IPS DF 4.7 (cell line): ENCODE measurements at regions not wholly inside any gene's neighbourhood (a gene's known extent, or its start where the extent isn't known, plus 50 kb on each side); places are given as distances from the start of the nearest gene placed in this dataset.
A peak's percentile ranks its signal among the peaks of the same experiment; 100 is the strongest.
"Not testable (repeated sequence)": the region's sequence is repeated elsewhere in the genome, so short reads cannot be mapped to it uniquely, and the experiment has no call there.

ENCODE experiments used
- DNase-seq: peaks from one replicate; pipeline ENCODE4 v3.0.0-alpha.2; 2013; ENCODE audit warnings: low spot score; ENCODE audit errors: extremely low read depth

DNA sequence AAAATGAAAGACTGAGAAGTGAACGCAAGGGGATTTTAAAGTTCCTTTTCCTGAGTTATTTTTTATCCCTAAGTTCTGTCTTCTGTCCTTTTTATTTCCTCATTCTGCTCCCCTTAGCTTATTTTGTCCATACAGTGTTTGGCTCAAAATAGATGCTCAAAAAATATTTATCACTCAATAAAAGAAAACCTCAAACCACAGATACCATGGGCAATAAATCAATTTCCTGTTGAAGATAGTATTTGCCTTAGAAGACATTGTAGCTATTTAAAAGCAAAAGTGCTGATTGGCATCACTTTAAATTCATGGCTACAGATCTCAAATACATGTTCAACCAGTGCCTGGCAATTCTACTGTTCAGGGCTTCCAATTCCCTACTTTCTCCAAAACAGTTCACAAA is 316.5 kb upstream of the ADAMTS9 start:
- DNase-seq: no peak

DNA sequence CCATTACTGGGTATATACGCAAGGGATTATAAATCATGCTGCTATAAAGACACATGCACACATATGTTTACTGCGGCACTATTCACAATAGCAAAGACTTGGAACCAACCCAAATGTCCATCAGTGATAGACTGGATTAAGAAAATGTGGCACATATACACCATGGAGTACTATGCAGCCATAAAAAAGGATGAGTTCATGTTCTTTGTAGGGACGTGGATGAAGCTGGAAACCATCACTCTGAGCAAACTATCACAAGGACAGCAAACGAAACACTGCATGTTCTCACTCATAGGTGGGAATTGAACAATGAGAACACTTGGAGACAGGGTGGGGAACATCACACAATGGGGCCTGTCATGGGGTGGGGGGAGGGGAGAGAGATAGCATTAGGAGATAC is 313.3 kb upstream of the ADAMTS9 start:
- DNase-seq: not testable (repeated sequence)

DNA sequence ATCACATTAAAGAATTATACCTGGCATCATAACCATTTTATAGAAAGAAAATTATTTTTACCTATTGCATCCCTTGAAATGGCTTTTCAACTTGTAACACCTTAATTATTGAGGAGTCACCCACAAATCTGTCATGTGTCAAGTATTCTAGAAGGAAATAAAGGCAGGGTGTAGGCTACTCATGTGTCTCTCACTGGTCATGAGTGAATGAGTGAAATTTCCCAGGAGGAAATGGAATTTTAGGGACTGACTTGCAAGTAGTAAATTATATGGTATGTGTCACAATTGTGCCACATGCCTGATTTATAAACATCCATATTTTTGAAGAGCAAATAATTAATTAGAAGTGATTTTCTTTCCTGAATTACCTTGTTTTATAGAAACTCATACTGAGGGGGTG is 310.5 kb upstream of the ADAMTS9 start:
- DNase-seq: no peak

DNA sequence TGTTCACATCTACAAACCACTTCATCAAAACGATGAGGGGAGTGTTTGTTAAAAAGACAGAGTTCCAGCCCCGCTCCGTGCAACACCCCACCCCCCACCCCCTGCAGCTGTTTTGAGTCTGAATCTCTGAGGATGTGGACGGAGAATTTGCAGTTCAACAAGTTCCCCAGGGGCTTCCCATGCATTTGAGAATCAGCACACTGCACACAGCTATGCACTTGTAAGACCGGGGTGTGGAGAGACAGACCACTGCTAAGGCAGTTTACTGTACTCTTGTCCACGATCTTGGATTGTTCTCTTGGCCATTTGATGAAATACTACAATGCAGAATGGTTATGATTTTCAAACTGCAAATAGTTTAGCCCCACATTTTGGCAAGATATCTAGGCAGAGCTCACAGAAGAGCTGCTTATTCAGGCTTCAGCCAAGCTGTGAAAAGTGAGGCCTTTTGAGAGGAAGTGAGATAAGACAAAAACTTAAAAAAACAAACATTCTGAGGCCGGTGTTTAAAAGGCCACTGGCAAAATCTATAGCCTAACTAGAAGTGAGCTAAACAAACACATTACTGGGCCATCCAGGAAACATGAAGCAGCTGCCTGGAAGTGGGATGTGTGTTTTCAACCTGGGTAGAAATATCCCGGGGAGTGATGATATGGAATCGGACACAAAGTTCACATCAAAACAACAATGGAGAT is 308.2 kb upstream of the ADAMTS9 start:
- no peak for DNase-seq

DNA sequence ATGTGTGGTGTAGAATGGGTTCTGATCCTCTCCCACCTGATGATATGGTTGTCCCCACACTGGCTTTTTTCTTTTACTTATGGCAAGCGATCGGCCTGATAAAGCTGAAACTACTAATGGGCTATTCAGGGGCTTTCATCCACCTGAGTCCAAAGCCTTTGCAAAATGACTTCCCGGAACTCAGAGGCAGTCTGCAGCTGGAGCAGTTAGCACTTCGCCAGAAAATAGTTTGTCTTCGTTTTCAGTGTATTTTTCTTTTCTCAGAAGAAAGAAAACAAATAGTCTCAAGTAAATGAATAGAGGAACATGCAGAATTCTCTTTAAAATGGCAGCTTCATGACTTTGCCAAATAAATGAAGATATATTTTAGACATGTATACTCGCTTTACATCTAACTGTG is 306.0 kb upstream of the ADAMTS9 start:
- DNase-seq: no peak

DNA sequence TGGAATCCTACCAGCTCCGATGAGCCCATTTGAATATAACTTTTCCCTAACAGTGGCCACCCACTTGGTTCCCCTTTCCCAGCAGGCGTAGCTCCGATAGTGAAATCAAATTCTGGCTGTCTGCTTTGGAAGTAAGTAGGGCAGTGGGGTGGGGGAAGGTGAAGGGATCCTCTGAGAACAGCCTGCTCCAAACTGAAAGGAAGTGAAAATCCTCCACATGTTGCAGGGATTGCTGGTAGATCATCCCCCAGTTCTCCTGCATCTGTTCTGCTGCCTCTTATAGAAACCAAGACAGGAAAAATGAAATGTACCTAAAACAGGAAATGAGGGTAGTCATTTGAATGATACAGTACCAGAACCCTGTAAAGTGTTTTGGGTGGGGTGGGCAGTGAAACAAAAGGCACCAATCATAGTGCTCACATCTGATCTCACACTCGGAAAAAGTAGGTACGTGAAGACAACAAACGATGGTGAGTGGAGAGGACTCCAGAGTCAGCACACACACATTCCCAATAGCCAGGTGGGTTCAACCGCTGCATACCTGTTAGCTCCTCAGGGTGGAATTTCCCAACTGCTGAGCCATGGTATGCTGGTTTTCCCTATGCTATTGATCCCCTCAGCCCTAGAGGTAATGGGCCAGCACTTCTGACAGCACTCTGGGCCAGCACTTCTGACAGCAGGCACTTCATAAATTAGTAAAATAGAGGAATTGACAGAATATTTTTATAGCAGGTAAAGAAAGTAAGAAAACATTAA is 304.9 kb upstream of the ADAMTS9 start:
- DNase-seq: peak; percentile 19

DNA sequence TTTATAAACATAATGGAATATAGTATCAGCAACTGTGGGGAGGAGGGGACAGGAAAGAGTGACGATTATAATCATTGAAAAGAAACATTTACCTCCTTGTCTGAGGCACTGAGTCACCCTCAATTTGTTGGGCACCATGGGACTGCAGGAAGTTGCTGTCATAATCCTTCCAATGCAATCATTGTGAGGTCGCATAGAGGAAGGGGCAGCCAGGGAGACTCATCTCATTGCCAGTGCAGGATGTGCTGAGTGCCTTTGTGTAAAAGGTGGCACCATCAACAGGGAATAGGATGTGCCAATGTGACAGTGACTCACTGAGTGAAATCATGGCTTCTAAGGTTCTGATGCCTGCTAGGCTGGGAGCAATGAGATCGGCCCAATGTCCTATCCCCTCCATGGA is 300.4 kb upstream of the ADAMTS9 start:
- DNase-seq: no peak

DNA sequence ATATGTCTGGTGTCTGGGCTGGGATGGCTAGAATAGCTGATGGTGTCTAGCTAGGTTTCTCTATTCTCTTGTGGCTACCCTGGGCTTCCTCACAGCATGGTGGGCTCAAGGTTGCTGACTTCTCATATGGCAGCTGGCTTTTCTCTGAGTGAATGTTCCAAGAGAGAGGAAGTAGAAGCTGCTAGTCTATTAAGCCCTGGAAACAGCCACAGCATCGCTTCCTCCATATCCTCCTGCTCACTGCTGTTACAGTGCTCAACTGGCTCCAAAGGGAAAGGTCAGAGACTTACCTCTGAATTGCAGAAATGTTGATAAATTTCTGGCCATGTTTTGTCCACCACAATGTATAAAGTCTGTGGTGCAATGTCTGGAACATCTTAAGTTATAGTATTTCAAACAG is 299.9 kb upstream of the ADAMTS9 start:
- no peak for DNase-seq

DNA sequence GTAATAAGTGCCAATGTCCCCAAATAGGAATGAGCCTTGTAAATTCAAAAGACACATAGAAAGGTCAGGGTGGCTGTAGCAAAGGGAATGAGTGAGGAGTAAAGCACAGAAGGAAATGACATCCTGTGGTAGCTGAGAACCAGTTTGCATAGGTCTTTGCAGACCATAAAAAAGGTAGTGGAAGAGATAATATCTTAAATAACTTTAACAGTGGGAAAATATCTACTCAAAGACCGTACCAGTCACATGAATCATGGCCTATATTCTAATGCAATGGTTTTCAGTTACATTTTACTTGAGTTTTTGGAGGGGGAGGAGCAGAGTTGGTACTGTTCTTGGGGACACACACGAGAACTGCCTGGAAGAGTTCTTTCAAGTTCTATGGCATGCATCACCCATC is 297.3 kb upstream of the ADAMTS9 start:
- no peak for DNase-seq

DNA sequence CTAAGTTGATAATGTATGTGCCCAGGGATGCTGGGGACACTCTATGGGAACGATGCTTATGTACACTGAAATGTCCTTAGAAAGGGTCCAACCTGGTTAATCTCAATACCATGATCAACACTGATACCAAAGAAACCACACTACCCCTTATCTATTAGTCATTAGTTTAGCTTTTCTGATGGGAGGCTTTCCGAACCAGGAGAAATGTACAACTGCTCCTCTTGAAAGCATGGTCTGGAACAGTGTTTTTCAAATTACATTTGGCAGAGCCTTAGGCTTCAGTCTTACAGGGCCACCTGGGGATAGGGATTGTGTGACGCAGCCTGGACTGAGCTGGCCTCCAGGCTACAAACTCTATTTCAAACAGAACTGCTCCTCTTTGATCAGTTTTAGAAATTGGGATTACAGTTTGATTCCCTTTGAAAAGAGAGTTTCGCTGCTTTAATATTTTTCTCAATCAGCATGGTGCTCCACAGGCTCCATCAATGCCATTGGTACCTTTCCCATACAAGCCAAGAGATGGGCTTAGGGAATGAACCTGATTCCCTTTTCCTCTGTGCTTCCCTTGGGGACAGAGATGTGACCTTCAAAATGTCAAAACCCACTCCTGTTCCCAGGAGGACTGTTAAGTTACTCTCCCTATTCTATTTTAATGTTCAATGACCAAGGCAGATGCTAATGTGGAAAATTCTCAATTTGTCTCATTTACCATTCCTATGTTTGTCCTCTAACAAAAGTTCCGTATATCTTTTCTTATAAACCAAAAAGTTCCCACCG is 296.0 kb upstream of the ADAMTS9 start:
- no peak for DNase-seq

DNA sequence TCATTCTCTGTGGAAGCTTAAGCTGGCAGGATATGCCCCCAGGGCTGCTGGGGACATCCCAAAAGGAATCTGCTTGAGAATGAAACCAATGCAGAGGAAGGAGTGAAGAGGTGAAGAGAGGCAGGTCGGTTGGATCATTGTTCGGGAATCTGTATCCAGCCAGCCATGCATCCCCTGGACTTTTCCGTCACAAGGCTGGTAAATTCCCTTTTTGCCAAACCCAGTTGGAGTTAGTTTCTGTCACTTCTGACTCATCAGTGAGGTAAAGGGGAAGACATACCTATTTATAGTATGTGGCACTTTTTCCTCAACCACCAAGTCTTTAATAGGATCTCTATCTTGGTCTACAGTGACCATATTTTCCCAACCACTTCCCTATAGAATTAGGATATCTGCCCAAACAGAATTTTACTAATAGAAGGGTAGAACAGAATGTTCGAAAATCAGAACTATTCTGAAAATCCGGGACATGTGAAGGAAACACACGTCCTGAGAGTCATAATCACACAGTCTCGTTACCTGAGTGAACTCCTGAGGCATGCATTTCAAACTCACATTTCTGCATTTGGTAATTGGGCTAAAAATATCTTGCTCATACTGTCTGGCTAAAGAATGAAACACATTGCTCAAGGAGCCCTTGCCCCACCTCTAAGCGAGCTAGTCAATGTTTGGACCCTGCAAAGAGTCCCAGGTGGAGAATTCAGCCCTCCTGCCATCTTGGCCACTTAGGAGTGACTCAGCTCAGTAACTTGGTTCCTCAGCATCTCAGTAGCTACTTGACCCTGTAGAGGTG is 289.7 kb upstream of the ADAMTS9 start:
- DNase-seq: no peak

DNA sequence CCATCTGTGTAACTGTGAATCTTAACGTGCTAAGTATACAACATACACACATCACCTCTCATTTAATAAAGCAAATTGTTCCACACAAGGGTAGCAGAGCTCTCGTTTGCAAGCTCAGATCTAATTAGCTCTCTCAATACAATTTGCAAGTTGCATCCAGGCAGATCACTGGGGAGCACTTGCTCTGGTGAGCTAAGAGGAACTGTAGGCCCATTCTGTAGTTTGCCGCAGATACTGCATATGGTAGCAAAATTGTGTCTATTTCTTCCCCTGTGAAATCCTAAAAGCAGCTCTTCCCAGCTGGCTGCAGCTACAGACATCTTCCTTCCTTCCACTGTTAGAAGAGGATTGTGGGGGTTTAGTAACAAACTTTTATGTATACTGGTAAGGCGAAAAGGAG is 288.7 kb upstream of the ADAMTS9 start:
- no peak for DNase-seq

DNA sequence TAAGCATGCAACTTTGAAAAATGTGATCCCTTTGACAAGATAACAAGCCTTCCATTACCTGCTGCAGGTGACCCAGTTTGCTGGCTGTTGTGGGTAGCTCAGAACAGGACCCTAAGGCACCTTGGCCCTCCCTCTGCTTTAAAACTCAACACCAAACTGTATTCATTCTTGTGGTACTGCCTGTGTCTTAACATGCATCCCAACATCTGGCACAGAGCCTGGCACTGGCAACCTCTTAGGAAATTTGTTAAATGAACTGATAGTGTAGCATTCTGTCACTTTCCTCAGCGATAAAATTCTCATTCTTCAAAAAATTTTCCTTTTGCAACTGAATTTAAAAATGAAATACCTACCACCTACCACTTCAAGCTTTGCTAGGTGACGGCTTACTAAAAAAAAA is 287.3 kb upstream of the ADAMTS9 start:
- DNase-seq: no peak

DNA sequence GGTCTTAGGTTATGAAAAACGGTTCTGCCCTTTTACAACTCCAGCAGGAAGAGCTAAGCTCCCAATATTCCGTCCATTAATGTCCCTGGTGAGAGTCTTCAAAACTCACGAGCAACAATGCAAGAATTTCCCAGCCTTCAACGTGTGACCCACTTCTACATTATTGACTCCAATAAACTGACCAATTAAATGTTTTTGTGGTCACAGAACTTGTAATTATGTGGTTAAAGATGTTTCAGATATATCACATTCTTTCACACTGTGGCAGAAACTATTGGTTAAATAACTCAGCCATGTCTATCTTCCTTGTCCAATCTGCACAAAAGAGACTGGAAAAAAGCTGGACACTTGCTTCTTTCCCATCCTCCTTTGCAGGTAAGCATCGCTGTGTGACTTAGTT is 286.6 kb upstream of the ADAMTS9 start:
- DNase-seq: no peak

DNA sequence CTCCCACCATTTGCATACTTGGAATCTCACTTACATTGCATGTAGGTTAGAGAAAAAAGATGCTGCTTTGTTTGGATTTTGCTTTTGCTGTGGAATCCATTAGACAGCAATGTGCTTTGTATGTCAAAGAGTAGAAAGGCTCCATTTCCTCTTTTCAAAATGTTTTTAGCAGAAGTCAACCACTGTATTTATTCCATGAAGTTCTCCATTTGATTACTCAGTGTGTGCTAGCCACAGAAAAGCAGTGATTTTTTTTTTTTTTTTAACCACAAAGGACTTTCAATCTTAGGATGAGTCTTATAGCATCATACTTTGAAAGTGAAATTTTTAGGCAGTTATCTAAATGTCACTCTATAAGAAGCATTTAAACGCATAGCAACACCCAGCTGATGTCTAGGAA is 285.0 kb upstream of the ADAMTS9 start:
- DNase-seq: no peak

DNA sequence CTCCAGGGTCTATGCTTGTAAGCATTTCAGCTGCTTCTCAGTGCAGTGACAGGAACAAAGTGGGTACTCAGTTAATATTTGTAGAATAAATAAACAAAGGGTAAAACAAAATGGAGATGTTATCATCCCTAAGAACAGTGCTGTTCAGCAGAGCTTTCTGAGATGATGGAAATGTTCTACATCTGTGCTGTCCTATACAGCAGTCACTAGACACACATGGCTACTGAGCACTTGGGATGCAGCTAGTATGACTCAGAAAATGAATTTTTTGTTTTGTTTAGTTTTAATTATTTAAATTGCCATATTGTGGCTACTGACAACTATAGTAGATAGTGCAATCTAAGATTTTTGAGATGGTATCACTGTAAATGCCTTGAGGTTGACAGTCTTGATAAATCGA is 283.8 kb upstream of the ADAMTS9 start:
- DNase-seq: no peak

DNA sequence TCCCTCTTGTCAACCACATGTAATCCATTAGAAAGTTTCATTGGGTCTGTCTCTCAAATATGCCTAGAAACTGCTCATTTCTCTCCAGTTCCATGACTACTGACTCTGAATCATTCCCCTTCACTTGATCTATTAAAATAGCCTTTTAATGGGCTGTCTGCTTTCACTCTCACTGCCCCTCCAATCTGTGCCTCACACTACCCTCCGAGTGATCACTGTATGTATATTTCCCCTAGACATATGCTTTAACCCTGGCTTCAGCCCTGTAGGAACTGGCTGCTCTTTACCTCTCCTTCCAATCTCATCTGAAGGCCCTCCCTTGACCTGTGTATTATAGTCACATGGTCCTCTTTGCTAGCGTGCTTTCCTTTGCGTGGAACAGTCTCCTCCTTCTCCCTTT is 282.8 kb upstream of the ADAMTS9 start:
- no peak for DNase-seq

DNA sequence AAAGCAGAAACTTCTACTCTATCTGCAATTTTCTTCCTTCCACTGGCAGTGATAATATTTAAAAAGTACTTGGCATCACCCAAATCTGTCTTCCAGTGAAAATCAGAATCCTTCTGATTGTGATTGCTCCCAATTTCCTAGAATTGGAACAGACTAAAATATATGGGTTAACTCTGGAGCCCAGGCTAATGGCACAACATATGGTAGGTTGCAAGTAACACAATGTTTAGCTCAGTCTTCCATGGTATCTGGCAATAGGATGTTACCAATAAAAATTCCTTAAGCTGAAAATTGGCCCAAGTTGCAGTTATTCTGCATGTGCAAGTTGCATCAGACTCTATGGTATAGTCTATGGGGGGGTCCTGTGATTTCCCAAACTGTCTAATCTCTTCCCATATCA is 273.5 kb upstream of the ADAMTS9 start:
- no peak for DNase-seq

DNA sequence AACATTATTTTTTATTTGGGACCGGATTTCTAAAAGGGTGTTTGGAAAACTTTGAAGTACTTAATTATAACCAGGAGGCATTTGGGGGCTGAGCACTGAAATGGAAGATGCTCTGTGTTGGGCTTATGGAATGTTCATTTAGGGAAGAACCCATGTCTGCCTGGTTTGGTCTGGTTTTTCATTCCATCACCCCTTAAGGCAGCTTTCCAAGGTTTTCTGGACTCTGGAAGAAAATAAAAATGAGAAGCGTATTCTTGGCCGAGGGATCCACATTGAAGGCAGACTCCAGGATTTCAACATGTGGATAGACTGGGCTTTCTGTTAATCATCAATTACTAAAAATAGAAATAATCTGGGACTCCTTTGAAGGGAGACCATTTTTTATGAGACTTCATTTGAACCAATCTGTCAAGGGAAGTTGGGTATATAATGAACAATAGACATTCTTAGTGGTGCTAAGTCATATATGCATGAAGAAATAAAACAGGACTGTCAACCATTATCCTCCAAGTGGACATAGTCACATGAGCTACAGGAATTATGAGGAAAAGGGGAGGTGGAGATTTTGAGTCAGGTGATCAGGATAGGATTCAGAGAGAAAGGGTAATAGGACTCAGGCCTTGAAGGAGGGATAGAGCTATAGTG is 270.5 kb upstream of the ADAMTS9 start:
- DNase-seq: no peak

DNA sequence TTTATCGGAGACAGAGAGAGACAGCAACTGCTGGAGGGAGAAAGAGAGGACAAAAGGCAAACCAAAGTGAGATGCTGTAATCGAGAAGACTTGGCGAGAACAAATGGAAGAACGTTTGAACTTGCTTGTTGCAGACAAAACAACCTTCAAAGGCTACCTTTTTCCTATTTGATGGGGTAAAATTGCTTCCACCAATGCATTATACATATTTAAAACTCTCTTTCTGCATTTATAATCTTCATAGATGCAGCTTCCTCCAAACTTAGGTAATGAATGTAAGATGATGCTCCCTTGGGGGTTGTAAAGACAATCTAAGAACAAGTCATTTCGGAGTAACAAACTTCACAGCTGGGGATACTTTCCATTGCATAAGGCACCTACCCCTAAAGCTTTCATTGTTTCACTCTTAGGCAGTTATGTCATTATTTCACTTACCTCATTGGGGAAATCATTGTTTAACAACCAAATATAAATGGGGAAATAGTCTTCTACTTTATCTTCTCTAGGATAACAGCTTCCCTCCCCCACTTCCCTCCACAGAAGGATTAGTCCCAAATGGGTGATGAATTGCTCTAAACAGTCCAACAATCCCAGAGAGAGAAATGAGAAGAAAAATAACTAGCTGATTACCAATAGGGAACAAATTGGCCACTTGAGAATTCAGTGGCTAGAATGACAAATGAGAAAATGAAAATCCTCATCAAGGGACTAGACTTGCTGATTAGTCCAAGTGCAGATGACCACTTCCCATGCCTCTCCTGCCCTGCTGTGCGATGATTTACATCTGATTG is 269.8 kb upstream of the ADAMTS9 start:
- no peak for DNase-seq
